Fibroblast of skin of back (primary cell): ENCODE measurements at regions not wholly inside any gene's neighbourhood (a gene's known extent, or its start where the extent isn't known, plus 50 kb on each side); places are given as distances from the start of the nearest gene placed in this dataset.

Experiments
- DNase-seq: peaks from one replicate; pipeline ENCODE4 v3.0.0-alpha.2; 2013

- no peak for DNase-seq
Measured at GRCh38 chrX:2607113-2607512, 84.0 kb upstream of the CD99 start.

- no peak for DNase-seq
Measured at GRCh38 chrX:2600564-2600963, 90.5 kb upstream of the CD99 start.

- DNase-seq: no peak
Measured at GRCh38 chrX:2596555-2597255, 94.4 kb upstream of the CD99 start.

GRCh38 chrX:2596045-2596444 is 95.0 kb upstream of the CD99 start:
- peak; percentile 27 for DNase-seq

- peak; percentile 52 for DNase-seq
Measured at GRCh38 chrX:2595258-2595657, 94.5 kb upstream of the DHRSX start.

GRCh38 chrX:2594491-2594890 is 93.7 kb upstream of the DHRSX start:
- no peak for DNase-seq

- no peak for DNase-seq
Measured at GRCh38 chrX:2592279-2592678, 91.5 kb upstream of the DHRSX start.

- no peak for DNase-seq
Measured at GRCh38 chrX:2589186-2590020, 88.6 kb upstream of the DHRSX start.

GRCh38 chrX:2588049-2588448 is 87.3 kb upstream of the DHRSX start:
- DNase-seq: no peak

- DNase-seq: no peak
Measured at GRCh38 chrX:2587146-2587545, 86.4 kb upstream of the DHRSX start.

GRCh38 chrX:2585158-2585470 is 84.3 kb upstream of the DHRSX start:
- DNase-seq: no peak

GRCh38 chrX:2584251-2585157 is 83.7 kb upstream of the DHRSX start:
- DNase-seq: no peak

- no peak for DNase-seq
Measured at GRCh38 chrX:2583194-2584162, 82.7 kb upstream of the DHRSX start.

- DNase-seq: no peak
Measured at GRCh38 chrX:2582667-2583066, 81.9 kb upstream of the DHRSX start.

- no peak for DNase-seq
Measured at GRCh38 chrX:2581296-2581695, 80.5 kb upstream of the DHRSX start.

- no peak for DNase-seq
Measured at GRCh38 chrX:2578864-2579263, 78.1 kb upstream of the DHRSX start.

- peak; percentile 71 for DNase-seq
Measured at GRCh38 chrX:2577844-2578466, 77.2 kb upstream of the DHRSX start.

- DNase-seq: peak; percentile 34
Measured at GRCh38 chrX:2576793-2577192, 76.0 kb upstream of the DHRSX start.

GRCh38 chrX:2574271-2574670 is 73.5 kb upstream of the DHRSX start:
- DNase-seq: no peak

GRCh38 chrX:2572740-2573139 is 72.0 kb upstream of the DHRSX start:
- peak; percentile 40 for DNase-seq

GRCh38 chrX:2568125-2568524 is 67.3 kb upstream of the DHRSX start:
- no peak for DNase-seq

GRCh38 chrX:2566055-2566454 is 65.3 kb upstream of the DHRSX start:
- DNase-seq: no peak
